ENCODE measurements at regions not wholly inside any gene's neighbourhood (a gene's known extent, or its start where the extent isn't known, plus 50 kb on each side); places are given as distances from the start of the nearest gene placed in this dataset.
"Not testable (repeated sequence)": the region's sequence is repeated elsewhere in the genome, so short reads cannot be mapped to it uniquely, and the experiment has no call there.

GRCh38 chr1:178572604-178573003 lies 59.7 kb downstream of the TEX35 start:
- DNase-seq (ENCODE audit: low read depth) = no peak
- in situ Hi-C loops (cut with HindIII; ENCODE audit: low pct_unique_long_range_greater_than_20kb, low sequenced_read_pairs) = no loop called here

GRCh38 chr1:178573330-178573729 lies 60.4 kb downstream of the TEX35 start:
- no peak for DNase-seq (ENCODE audit: low read depth)
- in situ Hi-C loops (cut with HindIII; ENCODE audit: low pct_unique_long_range_greater_than_20kb, low sequenced_read_pairs) = no loop called here

- in situ Hi-C loops (cut with HindIII; ENCODE audit: low pct_unique_long_range_greater_than_20kb, low sequenced_read_pairs) = no loop called here
Measured at GRCh38 chr1:178574345-178574744, 61.4 kb downstream of the TEX35 start.

GRCh38 chr1:178575611-178576361 lies 62.9 kb downstream of the TEX35 start:
- no peak for DNase-seq (ENCODE audit: low read depth)
- in situ Hi-C loops (cut with HindIII; ENCODE audit: low pct_unique_long_range_greater_than_20kb, low sequenced_read_pairs) = no loop called here

More at GRCh38 chr1:178574345-178574744, 61.4 kb downstream of the TEX35 start:
- DNase-seq (ENCODE audit: low read depth) = no peak

- no peak for DNase-seq (ENCODE audit: low read depth)
- in situ Hi-C loops (cut with HindIII; ENCODE audit: low pct_unique_long_range_greater_than_20kb, low sequenced_read_pairs) = no loop called here
Measured at GRCh38 chr1:178576841-178577240, 63.9 kb downstream of the TEX35 start.

GRCh38 chr1:178577882-178578281 lies 65.0 kb downstream of the TEX35 start:
- DNase-seq (ENCODE audit: low read depth) = no peak
- in situ Hi-C loops (cut with HindIII; ENCODE audit: low pct_unique_long_range_greater_than_20kb, low sequenced_read_pairs) = no loop called here

- DNase-seq (ENCODE audit: low read depth) = no peak
- in situ Hi-C loops (cut with HindIII; ENCODE audit: low pct_unique_long_range_greater_than_20kb, low sequenced_read_pairs) = no loop called here
Measured at GRCh38 chr1:178578541-178578940, 65.6 kb downstream of the TEX35 start.

GRCh38 chr1:178579095-178579494 lies 66.2 kb downstream of the TEX35 start:
- in situ Hi-C loops (cut with HindIII; ENCODE audit: low pct_unique_long_range_greater_than_20kb, low sequenced_read_pairs) = no loop called here
- no peak for DNase-seq (ENCODE audit: low read depth)

- no peak for DNase-seq (ENCODE audit: low read depth)
- in situ Hi-C loops (cut with HindIII; ENCODE audit: low pct_unique_long_range_greater_than_20kb, low sequenced_read_pairs) = no loop called here
Measured at GRCh38 chr1:178579562-178579961, 66.7 kb downstream of the TEX35 start.

- in situ Hi-C loops (cut with HindIII; ENCODE audit: low pct_unique_long_range_greater_than_20kb, low sequenced_read_pairs) = no loop called here
- no peak for DNase-seq (ENCODE audit: low read depth)
Measured at GRCh38 chr1:178580096-178580495, 67.2 kb downstream of the TEX35 start.

- in situ Hi-C loops (cut with HindIII; ENCODE audit: low pct_unique_long_range_greater_than_20kb, low sequenced_read_pairs) = no loop called here
- no peak for DNase-seq (ENCODE audit: low read depth)
Measured at GRCh38 chr1:178580876-178581275, 68.0 kb downstream of the TEX35 start.

GRCh38 chr1:178581351-178582303 lies 68.7 kb downstream of the TEX35 start:
- in situ Hi-C loops (cut with HindIII; ENCODE audit: low pct_unique_long_range_greater_than_20kb, low sequenced_read_pairs) = no loop called here

GRCh38 chr1:178587096-178587495 lies 74.2 kb downstream of the TEX35 start:
- in situ Hi-C loops (cut with HindIII; ENCODE audit: low pct_unique_long_range_greater_than_20kb, low sequenced_read_pairs) = no loop called here
- DNase-seq (ENCODE audit: low read depth) = no peak

More at GRCh38 chr1:178581351-178582303, 68.7 kb downstream of the TEX35 start:
- DNase-seq (ENCODE audit: low read depth) = no peak

GRCh38 chr1:178587975-178588374 lies 75.1 kb downstream of the TEX35 start:
- DNase-seq (ENCODE audit: low read depth) = no peak
- in situ Hi-C loops (cut with HindIII; ENCODE audit: low pct_unique_long_range_greater_than_20kb, low sequenced_read_pairs) = no loop called here

GRCh38 chr1:178589042-178589441 lies 76.1 kb downstream of the TEX35 start:
- in situ Hi-C loops (cut with HindIII; ENCODE audit: low pct_unique_long_range_greater_than_20kb, low sequenced_read_pairs); DNase-seq (ENCODE audit: low read depth): not testable (repeated sequence)

- in situ Hi-C loops (cut with HindIII; ENCODE audit: low pct_unique_long_range_greater_than_20kb, low sequenced_read_pairs); DNase-seq (ENCODE audit: low read depth): not testable (repeated sequence)
Measured at GRCh38 chr1:178591811-178592210, 78.9 kb downstream of the TEX35 start.

- in situ Hi-C loops (cut with HindIII; ENCODE audit: low pct_unique_long_range_greater_than_20kb, low sequenced_read_pairs) = no loop called here
- DNase-seq (ENCODE audit: low read depth) = no peak
Measured at GRCh38 chr1:178593515-178593914, 80.6 kb downstream of the TEX35 start.

- in situ Hi-C loops (cut with HindIII; ENCODE audit: low pct_unique_long_range_greater_than_20kb, low sequenced_read_pairs) = no loop called here
- DNase-seq (ENCODE audit: low read depth) = no peak
Measured at GRCh38 chr1:178594133-178594532, 81.2 kb downstream of the TEX35 start.

GRCh38 chr1:178595491-178595890 lies 82.6 kb downstream of the TEX35 start:
- in situ Hi-C loops (cut with HindIII; ENCODE audit: low pct_unique_long_range_greater_than_20kb, low sequenced_read_pairs) = no loop called here
- no peak for DNase-seq (ENCODE audit: low read depth)

All from Caki2 (cell line).